ENCODE measurements at regions not wholly inside any gene's neighbourhood (a gene's known extent, or its start where the extent isn't known, plus 50 kb on each side); places are given as distances from the start of the nearest gene placed in this dataset.

DNA sequence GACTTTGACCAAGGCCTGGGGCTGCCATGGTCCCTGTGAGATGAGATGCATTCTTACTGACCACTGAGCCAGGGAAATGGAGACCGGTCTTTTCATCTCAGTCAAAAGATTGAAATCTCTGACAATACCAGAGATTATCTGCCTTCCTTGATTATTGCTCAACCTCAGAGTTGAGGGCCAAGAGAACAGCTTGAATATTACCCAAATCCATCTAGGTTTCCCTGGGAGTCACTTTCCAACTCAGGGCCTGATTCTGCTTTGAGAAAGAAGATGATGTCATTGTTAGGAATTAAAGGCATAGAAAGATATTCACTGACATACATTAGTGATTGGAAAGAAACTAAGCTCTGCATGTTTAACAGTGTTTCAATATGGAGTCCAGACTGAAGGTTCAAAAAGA is 515.9 kb upstream of the TBX3 start:
- no peak overlapping the region for H3K27ac ChIP-seq (ENCODE audit: low read depth in 1 of 2, low read length in 2 of 2)
- Mint-ChIP-seq H3K27me3 (ENCODE audit: low read depth in 3 of 3) (peaks cover 1 to 5% (median 3%) of the 10 kb centered on the region in 3 donors), H3K36me3 (no peaks in the 10 kb centered on the region), H3K4me1 (no peaks in the 10 kb centered on the region), H3K27ac (no peak overlapping the region), H3K9me3 (peaks cover 0 to 6% (median 0%) of the 10 kb centered on the region in 7 donors), H3K4me3 (no peak overlapping the region)
- H3K4me2 ChIP-seq (replicated peaks; ENCODE audit: extremely low read depth, low read length, poor library complexity, severe bottlenecking), result no peak overlapping the region
- H2AFZ ChIP-seq (ENCODE audit: insufficient read depth, low read depth, low read length, poor library complexity, severe bottlenecking), result no peak overlapping the region
- H4K20me1 ChIP-seq (ENCODE audit: insufficient read depth, low read length), result no peaks in the 10 kb centered on the region
- H3K79me2 ChIP-seq (ENCODE audit: insufficient read depth, low read length), result no peaks in the 10 kb centered on the region
- H3K27me3 ChIP-seq (ENCODE audit: control insufficient read depth in 2 of 2, insufficient read depth in 2 of 2, low read length in 2 of 2), result no peaks in the 10 kb centered on the region
- H3K4me1 ChIP-seq (ENCODE audit: control insufficient read depth in 1 of 2, insufficient read depth in 2 of 2, low read length in 2 of 2), result no peaks in the 10 kb centered on the region
- no peak for TF ChIP-seq CTCF (IDR thresholded peaks at IDR 0.05)
- H3K9ac ChIP-seq (ENCODE audit: insufficient read depth, low read length, poor library complexity, severe bottlenecking), result no peak overlapping the region
- no peaks in the 10 kb centered on the region for H3K36me3 ChIP-seq (replicated peaks in 1 of 2; ENCODE audit: control insufficient read depth in 1 of 2, insufficient read depth in 2 of 2, low read length in 2 of 2)
- no peaks in the 10 kb centered on the region for H3K9me3 ChIP-seq (replicated peaks in 1 of 2; ENCODE audit: control insufficient read depth in 1 of 2, insufficient read depth in 1 of 2, low read length in 2 of 2)
- H3K4me3 ChIP-seq (replicated peaks in 1 of 3; ENCODE audit: low read depth in 2 of 3, low read length in 3 of 3), result no peak overlapping the region
- no CpG with 5 or more reads among the region's 1 CpG for WGBS (ENCODE audit: insufficient coverage)
- no peak for DNase-seq
- intact Hi-C loops (cut with micrococcal nuclease), result no loop called here

DNA sequence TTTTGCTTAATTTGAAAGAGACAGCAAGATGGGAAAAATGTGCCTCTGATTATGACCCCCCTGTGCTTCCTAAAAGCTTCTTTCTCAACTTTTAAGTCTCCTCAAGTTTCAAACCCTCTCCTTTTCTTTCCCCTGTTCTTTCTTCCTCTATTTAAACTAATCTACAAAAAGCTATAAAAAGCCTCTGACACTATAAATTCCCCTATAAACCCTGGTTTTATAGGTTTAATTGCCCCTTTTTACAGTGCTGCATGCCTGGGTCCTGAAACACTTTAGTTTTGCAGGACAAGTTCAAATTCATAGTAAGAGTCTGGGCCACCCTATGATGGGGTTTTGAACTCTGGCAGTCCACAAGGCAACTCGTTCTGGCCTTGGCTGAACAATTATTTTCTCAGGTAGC is 510.9 kb upstream of the TBX3 start:
- no peaks in the 10 kb centered on the region for H3K27me3 ChIP-seq (ENCODE audit: control insufficient read depth in 2 of 2, insufficient read depth in 2 of 2, low read length in 2 of 2)

More for the DNA sequence above, 510.9 kb upstream of the TBX3 start:
- no peak overlapping the region for H3K4me2 ChIP-seq (replicated peaks; ENCODE audit: extremely low read depth, low read length, poor library complexity, severe bottlenecking)
- no peak overlapping the region for H2AFZ ChIP-seq (ENCODE audit: insufficient read depth, low read depth, low read length, poor library complexity, severe bottlenecking)
- peaks cover 0 to 6% (median 2%) of the 10 kb centered on the region in 7 donors for H3K9me3 Mint-ChIP-seq
- no peaks in the 10 kb centered on the region for H3K4me1 ChIP-seq (ENCODE audit: control insufficient read depth in 1 of 2, insufficient read depth in 2 of 2, low read length in 2 of 2)
- H4K20me1 ChIP-seq (ENCODE audit: insufficient read depth, low read length), result no peaks in the 10 kb centered on the region
- no peak overlapping the region for H3K27ac Mint-ChIP-seq
- H3K4me3 Mint-ChIP-seq, result no peak overlapping the region
- intact Hi-C loops (cut with micrococcal nuclease), result no loop called here
- H3K27me3 Mint-ChIP-seq (ENCODE audit: low read depth in 3 of 3), result peaks cover 0 to 5% (median 1%) of the 10 kb centered on the region in 3 donors
- H3K4me3 ChIP-seq (replicated peaks in 1 of 3; ENCODE audit: low read depth in 2 of 3, low read length in 3 of 3), result no peak overlapping the region
- no peaks in the 10 kb centered on the region for H3K36me3 ChIP-seq (replicated peaks in 1 of 2; ENCODE audit: control insufficient read depth in 1 of 2, insufficient read depth in 2 of 2, low read length in 2 of 2)
- no peaks in the 10 kb centered on the region for H3K79me2 ChIP-seq (ENCODE audit: insufficient read depth, low read length)
- H3K27ac ChIP-seq (ENCODE audit: low read depth in 1 of 2, low read length in 2 of 2), result no peak overlapping the region
- H3K36me3 Mint-ChIP-seq, result no peaks in the 10 kb centered on the region
- no peaks in the 10 kb centered on the region for H3K9me3 ChIP-seq (replicated peaks in 1 of 2; ENCODE audit: control insufficient read depth in 1 of 2, insufficient read depth in 1 of 2, low read length in 2 of 2)
- 33% methylated on average over 1 of the region's 1 CpG for WGBS (ENCODE audit: insufficient coverage)
- no peaks in the 10 kb centered on the region for H3K4me1 Mint-ChIP-seq
- H3K9ac ChIP-seq (ENCODE audit: insufficient read depth, low read length, poor library complexity, severe bottlenecking), result no peak overlapping the region
- no peak for TF ChIP-seq CTCF (IDR thresholded peaks at IDR 0.05)
- no peak for DNase-seq
